NCI-H2107 (cell line): ENCODE measurements at regions not wholly inside any gene's neighbourhood (a gene's known extent, or its start where the extent isn't known, plus 50 kb on each side); places are given as distances from the start of the nearest gene placed in this dataset.

ENCODE experiments used
- DNase-seq: peaks from one replicate; lab custom pipeline; 2025; lab: John Stamatoyannopoulos, UW

DNA sequence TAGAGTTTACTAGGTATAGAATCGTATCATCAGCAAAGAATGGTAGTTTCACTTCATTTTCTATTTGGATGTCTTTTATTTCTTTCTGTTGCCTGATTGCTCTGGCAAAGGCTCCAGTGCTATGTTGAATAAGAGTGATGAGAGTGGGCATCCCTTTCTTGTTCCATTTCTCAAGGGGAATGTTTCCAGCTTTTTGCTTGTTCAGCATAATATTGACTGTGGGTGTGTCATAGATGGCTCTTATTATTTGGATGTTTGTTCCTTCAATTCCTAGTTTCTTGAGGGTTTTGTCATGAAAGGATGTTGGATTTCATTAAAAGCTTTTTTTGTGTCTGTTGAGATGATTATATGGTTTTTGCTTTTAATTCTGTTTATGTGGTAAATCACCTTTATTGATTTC lies 1114.5 kb downstream of the RAPGEF2 start:
- DNase-seq: no peak

DNA sequence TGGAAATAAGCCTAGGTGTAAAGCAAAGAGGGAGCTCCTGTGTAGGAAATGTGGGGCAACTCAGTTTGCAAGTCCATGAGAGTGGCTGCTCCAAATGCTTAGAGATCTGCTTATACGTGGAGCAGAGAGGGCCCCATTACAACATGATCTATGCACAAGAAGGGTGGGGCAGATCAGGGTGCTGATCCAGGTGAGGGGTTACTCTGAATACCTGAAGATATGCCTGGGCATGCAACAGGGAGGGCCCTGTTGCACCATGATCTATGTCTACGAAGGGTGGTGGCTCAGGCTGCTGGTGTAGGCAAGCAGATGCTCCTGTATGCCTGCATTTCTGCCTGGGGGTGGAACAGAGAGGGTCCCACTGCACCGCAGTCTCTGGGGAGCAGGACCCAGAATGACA lies 1121.2 kb downstream of the RAPGEF2 start:
- no peak for DNase-seq

DNA sequence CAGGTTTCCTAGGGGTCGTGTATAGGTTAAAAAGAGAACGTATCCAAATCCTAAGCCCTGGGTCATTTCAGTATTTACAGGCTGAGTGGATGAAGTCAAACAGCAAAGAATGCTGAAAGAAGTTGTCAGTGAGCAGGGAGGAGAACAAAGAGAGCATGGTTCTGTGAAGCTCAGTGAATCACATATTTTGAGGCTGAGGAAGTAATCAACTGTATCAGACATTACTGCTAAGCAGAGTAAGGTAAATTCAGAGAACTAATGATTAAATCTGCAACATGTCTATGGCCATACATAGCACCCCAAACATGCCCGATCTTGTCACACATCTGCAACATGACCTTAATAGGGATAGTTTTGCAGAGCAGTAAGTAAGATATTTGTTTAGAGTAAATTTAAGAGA lies 1130.3 kb downstream of the RAPGEF2 start:
- DNase-seq: no peak

DNA sequence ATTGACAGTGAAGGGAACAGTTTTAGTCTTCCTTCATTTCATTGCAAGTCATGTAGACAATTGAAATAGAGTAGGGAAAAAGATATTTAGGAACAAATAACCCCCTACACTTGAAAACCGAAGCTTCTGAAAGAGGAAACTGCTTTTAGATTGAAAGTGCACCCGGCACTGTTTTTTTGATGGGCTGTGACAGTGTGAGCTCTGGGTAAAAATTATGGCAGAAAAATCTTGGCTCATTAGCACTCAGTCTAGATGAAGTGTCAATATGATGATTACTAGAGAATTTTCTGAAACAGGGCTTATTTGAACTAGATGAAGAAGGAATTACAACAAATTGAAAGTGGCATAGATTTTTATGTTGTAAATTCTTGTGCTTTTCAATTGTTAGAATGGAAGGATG lies 1132.4 kb downstream of the RAPGEF2 start:
- DNase-seq: no peak

DNA sequence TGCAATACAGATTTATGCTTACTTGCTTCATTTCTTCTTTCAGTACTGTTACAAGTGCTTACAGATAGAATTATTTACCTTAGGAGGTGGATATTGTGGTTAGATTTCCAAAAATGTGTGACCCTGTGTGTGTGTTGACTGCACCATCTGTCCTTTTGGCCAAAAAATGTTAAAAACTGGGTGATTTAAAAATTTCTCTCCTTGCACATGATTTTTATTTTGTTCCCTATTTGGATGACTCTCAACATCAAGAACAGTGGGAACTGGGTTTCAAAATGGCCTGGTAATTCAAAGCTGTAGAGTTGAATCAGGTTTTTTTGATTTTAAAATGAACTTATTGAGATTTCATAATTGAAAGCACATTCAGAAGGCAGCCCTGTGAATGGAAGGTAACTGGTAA lies 1132.9 kb downstream of the RAPGEF2 start:
- DNase-seq: no peak

DNA sequence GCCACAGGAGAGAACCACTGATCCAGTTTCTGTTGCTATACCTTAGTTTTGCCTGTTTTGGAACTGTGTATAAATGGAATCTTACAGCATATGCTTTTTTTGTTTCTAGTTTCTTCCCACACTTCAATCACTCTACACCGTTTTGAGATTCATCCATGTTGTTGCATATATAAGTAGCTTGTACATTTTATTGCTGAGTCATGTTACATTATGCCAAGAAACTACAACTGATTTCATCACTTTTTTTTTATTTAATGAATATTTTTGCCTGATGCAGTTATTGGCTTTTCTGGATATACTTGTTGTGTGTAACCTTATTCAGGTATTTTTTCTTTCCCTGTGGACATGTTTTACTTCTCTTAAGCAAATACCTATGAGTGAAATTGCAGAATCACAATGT lies 1135.9 kb downstream of the RAPGEF2 start:
- no peak for DNase-seq

DNA sequence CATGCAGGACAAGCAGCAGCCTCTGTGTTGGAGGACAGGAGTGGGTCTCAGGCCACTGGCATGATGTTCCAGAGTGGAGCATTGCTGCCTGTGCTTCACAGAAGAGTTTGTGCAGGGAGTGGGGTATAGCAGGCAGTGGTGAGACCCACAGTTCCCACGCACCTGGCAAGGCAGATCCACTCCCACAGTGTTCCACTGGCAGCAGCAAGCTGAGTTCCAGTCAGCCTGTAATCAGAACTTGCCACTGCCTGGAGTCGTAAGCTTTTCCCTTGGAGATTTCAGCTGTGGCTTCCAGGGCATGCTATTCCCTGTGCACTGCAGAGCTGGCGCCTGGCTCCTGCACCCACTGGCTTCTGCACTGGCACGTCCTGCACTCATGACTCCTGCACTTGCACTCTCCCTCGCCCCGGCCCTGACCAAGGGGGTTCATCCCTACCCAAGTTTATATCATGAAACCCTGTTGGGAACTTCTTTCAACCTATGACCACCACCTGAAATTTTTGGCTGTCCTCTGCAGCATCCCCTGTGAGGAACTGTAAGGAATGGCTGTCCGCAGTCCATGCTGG lies 1144.3 kb downstream of the RAPGEF2 start:
- DNase-seq: no peak

DNA sequence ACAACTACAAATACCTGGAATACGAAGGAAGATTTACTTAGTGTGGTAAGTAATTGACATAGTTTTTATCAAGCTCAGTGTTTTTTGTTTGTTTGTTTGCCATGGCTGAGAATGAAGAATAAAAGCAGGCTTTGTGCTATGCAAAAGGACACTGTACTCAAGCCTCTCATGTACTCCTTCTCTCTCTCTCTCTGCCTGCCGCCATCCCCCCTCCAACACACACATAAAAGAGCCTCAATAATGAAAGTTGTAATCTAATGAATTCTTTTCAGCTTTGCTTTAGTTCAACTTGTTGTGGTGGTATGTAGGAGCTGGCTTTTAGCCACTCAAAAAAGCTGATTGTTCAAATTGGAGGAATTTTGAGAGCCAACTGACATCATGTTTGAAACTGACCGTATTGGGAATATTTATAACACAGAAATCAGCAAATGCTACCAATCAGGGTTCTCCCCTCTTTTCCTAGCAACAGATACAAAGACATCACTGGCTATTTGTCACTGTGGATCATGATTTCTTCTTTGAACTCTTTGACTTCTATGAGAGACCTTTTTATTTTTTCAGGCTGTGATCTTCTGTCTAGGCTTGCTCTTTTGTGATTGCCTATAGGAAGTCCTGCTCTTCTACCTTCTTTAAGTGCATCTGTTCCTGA lies 1148.8 kb downstream of the RAPGEF2 start:
- DNase-seq: no peak

DNA sequence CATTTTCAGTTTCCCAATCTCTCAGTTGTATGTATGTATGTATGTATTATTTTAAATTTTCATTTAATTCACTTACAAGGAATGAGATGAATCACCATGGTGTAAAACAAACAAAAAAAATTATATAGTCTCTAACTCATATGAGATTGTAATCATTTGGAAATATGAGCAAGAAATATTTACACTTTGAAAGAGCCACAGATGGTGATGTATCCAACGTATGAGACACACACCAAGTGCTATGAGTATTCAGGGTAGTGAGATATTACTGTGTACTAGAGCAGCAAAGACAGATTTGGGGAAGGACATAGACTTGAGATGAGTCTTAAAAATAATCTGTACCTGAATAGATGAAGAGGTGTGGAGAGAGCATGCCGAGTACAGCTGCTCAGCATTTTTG lies 1154.4 kb downstream of the RAPGEF2 start:
- DNase-seq: no peak

DNA sequence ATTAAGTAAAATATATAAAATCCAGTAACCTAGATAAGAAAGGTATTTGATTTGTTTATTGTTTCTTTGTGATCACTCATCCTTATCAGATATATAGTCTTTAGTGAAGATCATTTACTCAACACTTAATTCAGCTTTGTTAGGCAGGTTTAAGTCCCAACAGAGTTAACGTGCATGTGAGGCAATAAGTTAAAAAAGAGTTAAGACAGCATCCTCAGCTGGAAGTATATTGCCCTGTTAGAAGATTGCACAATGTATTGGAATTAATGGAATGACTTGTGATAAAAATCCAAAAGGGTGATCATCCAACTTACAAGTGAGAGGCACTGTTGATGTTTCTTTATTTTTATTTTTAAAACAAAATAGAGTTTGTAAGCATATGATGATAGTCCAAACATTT lies 1162.1 kb downstream of the RAPGEF2 start:
- no peak for DNase-seq

DNA sequence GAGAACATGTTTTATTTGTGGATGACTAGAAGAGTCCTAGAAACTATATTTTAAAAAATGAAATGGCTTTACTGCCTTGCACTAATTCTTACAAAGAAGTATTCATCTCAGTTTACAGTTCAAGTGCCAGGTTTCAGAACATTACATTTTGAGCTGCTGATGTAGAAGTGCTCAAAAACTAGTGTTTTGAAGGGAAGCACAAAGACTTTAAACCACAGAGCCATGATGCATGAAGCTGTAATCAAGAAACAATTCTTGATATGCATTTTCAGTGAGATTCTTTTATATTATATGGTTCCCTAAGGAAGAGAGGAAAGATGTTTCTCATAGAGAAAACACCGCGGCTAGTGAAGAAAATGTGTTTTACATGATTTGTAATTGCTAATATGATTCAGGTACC lies 1163.0 kb downstream of the RAPGEF2 start:
- no peak for DNase-seq

DNA sequence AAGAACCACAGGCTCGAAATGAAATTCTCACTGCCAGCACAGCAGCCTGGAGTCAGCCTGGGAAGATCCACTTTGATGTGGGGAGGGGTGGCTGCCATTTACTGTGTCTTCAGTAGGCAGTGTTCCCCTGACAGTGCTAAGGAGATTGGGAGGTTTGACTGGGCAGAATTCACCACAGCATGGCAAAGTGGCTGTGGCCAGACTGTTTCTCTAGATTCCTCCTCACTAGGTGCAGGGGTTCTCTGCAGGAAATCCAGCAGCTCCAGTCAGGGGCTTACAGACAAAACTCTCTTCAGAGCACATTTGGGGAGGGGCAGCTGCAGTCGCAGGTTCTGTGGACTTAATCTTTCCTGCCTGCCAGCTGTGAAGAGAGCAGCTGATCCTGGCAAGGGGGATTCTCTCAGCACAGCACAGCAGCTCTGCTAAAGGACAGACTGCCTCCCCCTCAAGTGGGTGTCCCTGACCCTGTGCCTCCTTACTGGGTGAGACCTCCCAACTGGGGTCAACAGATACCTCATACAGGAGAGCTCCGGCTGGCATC lies 1174.0 kb downstream of the RAPGEF2 start:
- no peak for DNase-seq

DNA sequence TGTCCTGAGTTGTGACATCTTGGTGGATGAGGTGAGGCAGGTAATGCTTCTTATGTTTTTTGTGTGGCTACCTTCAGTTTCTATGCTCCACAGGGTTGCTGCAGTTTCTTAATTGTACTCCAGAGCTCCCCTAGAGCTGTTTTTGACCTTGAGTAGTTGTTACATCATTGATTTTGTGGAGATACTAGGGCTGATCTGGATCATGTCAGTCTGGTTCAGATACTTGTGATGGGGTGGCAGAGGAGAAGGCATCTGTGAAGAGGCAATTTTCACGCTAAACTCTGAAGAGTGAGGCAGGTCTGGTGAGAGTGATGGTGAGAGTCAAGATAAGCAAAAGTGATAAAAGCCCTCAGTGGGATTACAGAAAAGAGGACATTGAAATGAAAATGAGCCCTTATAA lies 1180.2 kb downstream of the RAPGEF2 start:
- no peak for DNase-seq

DNA sequence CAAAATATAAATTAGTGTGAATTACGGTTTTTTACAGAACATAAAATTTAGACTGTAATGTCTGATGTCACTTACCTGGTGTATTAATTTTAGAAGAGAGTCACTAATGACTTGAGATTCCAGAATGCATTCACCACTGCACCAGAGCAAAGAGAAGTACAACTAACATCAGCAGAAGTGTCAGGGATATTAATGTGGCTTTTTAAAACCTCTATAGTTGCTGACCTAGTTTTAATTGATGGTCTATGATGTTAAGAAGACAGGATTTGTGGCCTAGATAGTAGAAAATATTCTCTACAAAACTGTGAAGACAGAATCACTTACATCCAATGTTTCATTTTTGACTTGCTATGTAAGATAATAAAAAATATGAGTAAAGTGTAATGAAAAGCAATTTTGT lies 1181.6 kb downstream of the RAPGEF2 start:
- no peak for DNase-seq

DNA sequence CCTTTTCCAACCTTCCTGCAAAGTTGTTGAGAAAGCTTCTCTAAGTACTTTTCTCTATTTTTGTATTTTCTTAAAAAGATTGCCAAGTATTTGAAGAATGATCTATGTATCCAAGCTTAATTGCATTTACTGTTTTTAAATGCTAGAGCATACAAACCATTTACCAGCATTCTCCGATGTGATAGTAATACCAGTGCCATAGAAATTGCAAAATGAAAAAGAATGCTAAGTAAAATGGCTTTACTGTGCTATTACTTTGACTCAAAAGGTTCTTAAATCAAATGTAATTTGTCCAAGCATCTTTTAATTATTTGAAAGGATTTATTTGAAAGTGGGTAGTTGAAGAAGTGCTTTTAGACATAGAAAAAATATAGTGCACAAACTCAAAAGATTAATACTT lies 1183.2 kb downstream of the RAPGEF2 start:
- no peak for DNase-seq

DNA sequence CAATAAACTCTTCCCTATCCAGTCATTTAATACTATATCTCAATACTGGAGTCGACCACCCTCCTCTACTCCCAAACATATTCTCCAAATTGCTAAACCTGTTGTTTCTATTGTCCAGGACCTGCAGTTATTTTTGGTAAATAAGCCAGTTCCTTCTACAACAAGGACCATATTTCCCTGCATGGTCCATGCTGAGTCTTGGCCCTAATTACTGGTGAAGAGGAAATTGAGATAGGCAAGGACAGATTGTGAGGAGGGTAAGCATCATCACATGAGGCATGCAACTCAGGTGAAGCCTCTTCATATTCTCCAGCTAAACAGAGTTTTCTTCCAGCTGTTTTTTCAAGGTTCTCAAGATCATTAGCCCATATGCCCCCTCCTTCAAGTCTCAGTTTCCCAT lies 1193.6 kb downstream of the RAPGEF2 start:
- DNase-seq: no peak

DNA sequence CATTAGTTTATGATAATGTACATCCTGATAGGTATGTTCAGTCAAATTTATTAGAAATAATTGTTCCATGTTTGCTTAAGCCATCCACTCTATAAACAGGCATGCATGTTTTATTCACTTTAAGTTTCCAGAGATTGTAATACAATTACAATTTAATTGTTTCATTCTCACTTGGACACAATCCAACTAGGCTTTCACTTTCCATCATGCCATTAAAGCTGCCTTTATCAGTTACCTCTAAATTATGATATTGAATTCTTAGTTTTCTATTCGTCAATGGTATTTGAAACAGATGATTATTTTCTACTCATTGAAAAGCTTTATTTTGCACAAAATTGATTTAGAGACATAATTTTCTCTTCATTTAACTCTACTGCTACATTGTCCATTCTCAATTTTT lies 1196.3 kb downstream of the RAPGEF2 start:
- DNase-seq: no peak

DNA sequence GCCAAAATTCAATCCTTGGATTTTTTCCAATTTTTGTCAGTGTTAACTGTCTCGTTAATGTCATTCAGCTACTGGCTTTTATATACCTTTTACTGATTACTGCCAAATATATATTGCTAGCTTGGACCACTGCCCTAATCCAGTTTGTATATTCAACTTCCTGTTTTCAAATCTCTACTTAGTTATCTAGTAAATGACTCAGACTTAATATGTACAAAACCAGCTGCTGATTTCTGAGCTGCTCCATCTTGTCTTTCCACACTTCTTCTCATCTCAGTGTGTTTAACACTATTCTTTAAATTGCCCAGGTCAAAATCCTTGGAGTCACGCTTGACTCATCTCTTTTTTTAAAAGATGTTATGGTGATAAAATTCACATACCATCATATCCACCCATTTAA lies 1196.7 kb downstream of the RAPGEF2 start:
- no peak for DNase-seq

DNA sequence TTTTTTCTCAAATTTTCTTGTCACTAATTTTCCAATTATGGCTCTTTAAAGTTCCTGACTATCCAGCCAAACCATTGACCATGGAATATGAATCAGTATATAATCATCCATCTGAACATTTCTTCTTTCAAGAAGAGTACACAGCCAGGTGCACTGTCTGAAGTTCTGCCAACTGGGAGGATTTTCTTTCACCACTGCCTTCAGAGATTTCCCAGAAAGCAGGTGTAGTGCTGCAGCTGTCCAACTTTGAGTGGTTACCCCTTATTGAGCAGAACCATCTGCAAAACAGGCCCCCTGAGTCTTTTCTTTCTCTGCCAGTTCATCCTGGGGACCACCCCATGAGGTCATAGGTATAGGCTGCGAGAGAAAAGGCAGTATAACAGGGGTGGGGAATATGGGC lies 1213.2 kb downstream of the RAPGEF2 start:
- no peak for DNase-seq

DNA sequence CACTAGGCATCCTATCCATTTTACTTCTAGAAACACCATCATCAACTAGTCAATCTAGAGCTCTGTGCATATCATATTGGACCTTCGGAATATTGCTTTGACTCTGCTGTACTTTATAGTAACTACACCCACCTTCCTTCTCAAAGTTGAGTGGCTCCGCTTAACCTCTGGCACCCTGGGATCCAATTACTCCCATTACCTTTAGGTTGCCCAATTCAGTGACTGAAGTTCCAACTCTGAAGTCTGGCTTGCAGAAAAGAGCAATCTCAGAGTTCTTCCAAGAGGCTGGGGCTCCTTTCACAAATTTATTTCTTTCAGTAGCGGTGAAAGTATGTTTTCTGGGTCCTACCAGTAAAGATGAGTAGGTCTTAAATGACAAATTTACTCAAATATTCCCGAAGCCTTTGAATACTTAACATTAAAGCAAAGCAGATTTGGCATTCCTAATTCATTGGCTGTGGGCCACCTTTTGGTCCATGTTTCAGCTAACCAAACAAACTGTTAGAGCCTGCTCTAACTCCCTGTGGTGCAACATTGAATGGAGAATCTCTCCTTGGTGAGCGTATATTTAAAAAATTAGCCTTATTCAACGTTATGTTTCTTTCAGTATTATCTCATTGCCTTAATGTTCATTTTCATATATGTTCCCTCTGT lies 1215.8 kb downstream of the RAPGEF2 start:
- DNase-seq: no peak

DNA sequence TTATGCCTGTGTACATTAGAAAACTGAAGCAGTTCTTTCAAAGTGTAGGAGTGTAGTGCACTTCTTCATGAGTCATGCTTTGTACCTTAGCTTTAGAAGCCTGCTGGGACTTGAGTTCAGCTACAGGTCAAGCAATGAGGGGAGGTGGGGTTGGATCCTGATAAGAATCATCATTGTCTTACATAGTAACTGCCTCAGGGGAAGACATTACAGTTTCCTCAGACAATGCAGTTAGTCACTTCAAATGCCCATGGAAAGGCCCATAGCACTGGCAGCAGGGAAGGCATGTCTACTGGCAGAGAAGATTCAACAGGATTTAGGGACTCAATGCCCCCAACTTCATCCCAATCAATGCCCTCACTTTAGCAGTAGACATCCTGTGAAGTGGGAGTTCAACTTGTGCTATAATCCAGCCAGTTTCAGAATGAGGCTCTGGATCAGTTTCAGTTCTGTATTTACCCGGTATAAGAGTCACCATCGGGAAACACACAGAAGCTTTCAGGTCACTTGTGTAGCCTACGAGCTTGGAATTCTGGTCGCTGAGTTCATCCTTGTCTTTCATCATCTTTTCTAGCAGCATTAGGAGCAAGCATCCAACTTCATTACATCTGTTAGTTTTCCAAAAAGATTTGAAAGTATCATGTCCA lies 1216.5 kb downstream of the RAPGEF2 start:
- no peak for DNase-seq

DNA sequence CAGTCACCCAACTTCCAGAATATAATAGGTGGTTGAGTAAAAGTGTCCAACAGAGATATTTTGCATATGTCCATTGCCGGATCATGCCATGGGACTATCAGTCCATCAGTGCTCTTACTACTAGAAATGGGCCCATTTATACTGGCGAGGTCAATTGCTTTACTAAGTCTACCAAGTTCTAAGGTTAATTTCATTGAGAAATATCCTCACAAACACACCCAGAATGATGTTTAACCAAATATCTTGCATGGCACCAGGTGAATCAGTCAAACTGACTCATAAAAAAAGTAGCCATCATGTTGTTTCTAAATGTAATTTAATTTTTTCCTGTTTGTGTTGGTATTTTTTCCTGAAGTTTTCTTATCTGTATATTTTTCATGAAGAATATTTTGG lies 1217.0 kb downstream of the RAPGEF2 start:
- no peak for DNase-seq

DNA sequence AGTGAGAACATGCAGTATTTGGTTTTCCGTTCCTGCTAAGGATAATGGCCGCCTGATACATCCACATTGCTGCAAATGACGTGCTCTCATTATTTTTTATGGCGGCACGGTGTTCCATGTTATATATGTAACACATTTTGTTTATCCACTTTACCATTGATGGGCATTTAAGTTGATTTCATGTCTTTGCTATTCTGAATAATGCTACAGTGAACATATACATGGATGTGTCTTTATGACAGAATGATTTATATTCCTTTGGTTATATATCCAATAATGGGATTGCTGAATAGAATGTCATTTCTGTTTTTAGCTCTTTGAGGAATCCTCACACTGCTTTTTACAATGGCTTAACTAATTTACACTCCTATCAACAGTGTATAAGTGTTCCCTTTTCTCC lies 1223.2 kb downstream of the RAPGEF2 start:
- DNase-seq: no peak
